Ectodermal cell (in vitro differentiated cells): ENCODE measurements at regions not wholly inside any gene's neighbourhood (a gene's known extent, or its start where the extent isn't known, plus 50 kb on each side); places are given as distances from the start of the nearest gene placed in this dataset.
"Not testable (repeated sequence)": the region's sequence is repeated elsewhere in the genome, so short reads cannot be mapped to it uniquely, and the experiment has no call there.

Source experiments
- H3K27ac ChIP-seq: 2 replicates; pipeline ENCODE4 v1.7.0; 2013; ENCODE audit warnings: mild to moderate bottlenecking, low read depth, low read length; ENCODE audit not compliant: insufficient read depth, poor library complexity, severe bottlenecking
- H3K27me3 ChIP-seq: 2 replicates; pipeline ENCODE4 v1.7.0; 2013; ENCODE audit warnings: mild to moderate bottlenecking, low read length; ENCODE audit not compliant: insufficient read depth, control insufficient read depth, poor library complexity, severe bottlenecking
- H3K36me3 ChIP-seq: one replicate; pipeline ENCODE4 v1.7.0; 2013; ENCODE audit warnings: low read length; ENCODE audit not compliant: control insufficient read depth, insufficient read depth
- H3K4me1 ChIP-seq: one replicate; pipeline ENCODE4 v1.7.0; 2013; ENCODE audit warnings: low read length; ENCODE audit not compliant: control insufficient read depth, insufficient read depth
- H3K4me3 ChIP-seq: 2 replicates; pipeline ENCODE4 v1.7.0; 2013; ENCODE audit warnings: low read depth, low read length, control low read depth; ENCODE audit not compliant: insufficient read depth
- H3K9me3 ChIP-seq: 2 replicates; pipeline ENCODE4 v1.7.0; 2013; ENCODE audit warnings: mild to moderate bottlenecking, low read length, moderate library complexity; ENCODE audit not compliant: control insufficient read depth
- WGBS, 2 experiments: methylation state at CpG; one replicate each; pipeline ENCODE4 v1.1.7; 2013; ENCODE audit warnings: missing lambda C conversion rate in 2 of 2; 5-methylcytosine and 5-hydroxymethylcytosine counted together

DNA sequence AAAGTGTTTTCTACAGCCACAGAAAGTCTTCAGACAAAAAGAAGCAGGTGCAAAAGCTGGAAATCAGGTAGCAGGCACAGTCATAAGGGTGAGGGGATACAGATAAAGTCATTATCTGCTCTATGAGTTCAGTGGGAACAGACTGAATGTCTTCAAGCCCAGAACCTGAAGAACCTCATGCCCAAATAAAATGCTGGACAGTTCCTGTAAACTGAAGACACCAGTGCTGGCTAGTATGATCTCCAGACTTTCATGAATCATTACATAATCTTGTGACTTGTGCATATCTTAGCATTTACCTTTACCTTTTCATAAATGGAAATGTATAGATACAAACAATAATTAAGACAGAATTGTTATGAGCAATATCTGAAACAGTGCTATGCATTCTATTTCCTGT is 728.7 kb downstream of the DNAH5 start:
- Histone ChIP-seq H3K27me3 (no peaks in the 10 kb centered on the region), H3K27ac (no peak overlapping the region), H3K9me3 (no peaks in the 10 kb centered on the region), H3K36me3 (no peaks in the 10 kb centered on the region), H3K4me3 (no peak overlapping the region), H3K4me1 (no peaks in the 10 kb centered on the region)

DNA sequence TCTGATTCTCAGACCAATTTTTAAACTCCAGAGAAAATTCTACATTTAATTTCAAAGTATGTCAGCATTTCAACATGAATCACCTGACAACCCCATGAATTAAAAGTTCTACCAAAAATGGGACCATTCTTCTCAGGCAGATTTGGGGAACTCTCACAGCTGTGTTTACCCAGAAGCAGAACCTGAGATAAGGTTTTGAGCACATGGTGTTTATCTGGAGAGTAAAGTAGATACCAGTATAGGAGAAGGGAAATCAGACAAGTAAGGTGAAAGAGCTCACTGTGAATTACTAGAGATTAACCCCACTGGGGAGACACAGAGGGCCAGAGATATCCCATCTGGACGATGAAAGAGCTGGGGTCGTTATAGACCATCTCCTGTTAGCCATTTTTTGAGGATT is 729.1 kb downstream of the DNAH5 start:
- no peaks in the 10 kb centered on the region for H3K27me3 ChIP-seq
- no peaks in the 10 kb centered on the region for H3K36me3 ChIP-seq
- no peaks in the 10 kb centered on the region for H3K9me3 ChIP-seq
- H3K27ac ChIP-seq = no peak overlapping the region
- H3K4me1 ChIP-seq = no peaks in the 10 kb centered on the region
- no peak overlapping the region for H3K4me3 ChIP-seq
- 87 to 100% methylated on average over 2 of the region's 2 CpGs for WGBS, 2 experiments

DNA sequence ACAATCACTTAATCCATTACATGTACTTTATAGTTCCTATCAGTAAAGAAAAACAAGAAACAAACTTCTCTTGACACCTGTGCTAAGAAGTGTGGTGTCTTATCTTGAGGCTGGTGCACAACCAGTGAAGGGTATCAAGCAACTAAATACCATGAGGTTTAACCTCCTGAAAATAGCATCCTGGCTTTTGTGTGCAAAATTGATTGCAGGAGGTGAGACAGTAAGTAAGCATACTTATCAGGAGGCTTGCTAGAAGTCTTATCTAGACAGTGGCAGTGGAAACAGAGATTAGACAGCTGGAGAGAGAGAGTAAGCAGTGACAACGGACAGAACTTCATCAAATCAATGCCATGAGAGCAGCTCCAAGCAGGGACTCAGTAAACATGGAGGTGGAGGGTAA is 730.3 kb downstream of the DNAH5 start:
- no peak overlapping the region for H3K27ac ChIP-seq
- no peaks in the 10 kb centered on the region for H3K27me3 ChIP-seq
- no peaks in the 10 kb centered on the region for H3K4me1 ChIP-seq
- H3K36me3 ChIP-seq = no peaks in the 10 kb centered on the region
- 75 to 80% methylated on average over 1 of the region's 1 CpG for WGBS, 2 experiments
- H3K4me3 ChIP-seq = no peak overlapping the region
- H3K9me3 ChIP-seq = no peaks in the 10 kb centered on the region

DNA sequence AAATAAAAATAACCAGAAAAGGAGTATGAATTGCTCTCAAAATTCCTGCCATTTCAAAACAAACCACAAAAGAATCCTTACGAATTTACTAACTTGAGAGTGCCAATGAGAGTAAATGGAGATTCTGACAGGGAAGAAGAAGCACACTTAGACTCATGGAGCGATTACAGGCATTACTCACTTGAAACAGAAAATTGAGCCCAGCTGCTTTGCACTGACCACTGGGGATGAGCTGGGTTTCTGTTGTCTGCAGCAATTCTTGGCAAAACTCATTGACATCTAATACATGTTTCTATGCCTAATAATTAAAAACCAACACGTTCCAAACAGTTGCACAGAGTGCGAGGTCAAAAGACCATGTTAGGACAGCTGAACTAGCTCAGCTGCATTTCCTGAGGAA is 731.6 kb downstream of the DNAH5 start:
- no peak overlapping the region for H3K4me3 ChIP-seq
- WGBS, 2 experiments = 98% methylated on average over 4 of the region's 4 CpGs
- H3K27me3 ChIP-seq = no peaks in the 10 kb centered on the region
- no peaks in the 10 kb centered on the region for H3K4me1 ChIP-seq
- H3K27ac ChIP-seq = no peak overlapping the region
- no peaks in the 10 kb centered on the region for H3K36me3 ChIP-seq
- H3K9me3 ChIP-seq = no peaks in the 10 kb centered on the region

DNA sequence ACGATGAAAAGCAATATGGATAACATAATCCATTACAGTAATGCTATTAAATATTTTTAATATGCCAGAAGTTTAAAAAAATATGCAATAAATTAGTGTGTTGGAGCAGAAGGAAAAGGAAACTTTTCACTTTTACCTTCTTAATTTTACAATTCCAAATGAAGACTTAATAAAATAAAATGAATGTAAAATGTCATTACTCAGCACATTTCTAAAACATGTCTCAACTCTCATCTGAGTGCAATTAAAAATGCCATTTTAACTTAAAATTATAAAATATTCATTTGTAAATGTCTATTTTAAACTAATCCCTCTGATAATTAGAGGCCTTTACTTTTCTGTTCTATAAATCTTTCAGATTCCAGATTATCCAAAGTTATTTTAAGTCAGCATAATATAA is 733.4 kb downstream of the DNAH5 start:
- Histone ChIP-seq H3K9me3 (no peaks in the 10 kb centered on the region), H3K4me3 (no peak overlapping the region), H3K27me3 (no peaks in the 10 kb centered on the region), H3K4me1 (no peaks in the 10 kb centered on the region), H3K36me3 (no peaks in the 10 kb centered on the region), H3K27ac (no peak overlapping the region)
- no CpG with 5 or more reads among the region's 1 CpG for WGBS, 2 experiments

DNA sequence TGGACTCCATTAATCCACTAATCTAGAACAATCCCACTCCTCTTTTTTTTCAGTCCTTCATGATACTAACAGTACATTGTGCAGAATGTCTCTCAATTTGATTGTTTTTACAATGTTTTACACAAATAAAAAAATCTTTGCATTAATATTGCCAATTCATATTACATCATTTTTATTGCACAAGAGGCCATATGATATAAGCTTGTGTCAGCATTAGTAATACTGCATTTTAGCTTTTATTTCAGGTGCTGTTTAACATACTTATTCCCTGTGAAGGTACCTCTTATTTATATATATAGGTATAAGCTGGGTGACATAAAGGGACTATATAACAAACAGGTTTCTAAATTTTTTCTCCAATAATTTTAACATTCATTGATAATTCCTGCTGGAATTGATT is 737.4 kb downstream of the DNAH5 start:
- Histone ChIP-seq H3K36me3 (no peaks in the 10 kb centered on the region), H3K27me3 (no peaks in the 10 kb centered on the region), H3K9me3 (no peaks in the 10 kb centered on the region), H3K4me1 (no peaks in the 10 kb centered on the region), H3K27ac (no peak overlapping the region), H3K4me3 (no peak overlapping the region)

DNA sequence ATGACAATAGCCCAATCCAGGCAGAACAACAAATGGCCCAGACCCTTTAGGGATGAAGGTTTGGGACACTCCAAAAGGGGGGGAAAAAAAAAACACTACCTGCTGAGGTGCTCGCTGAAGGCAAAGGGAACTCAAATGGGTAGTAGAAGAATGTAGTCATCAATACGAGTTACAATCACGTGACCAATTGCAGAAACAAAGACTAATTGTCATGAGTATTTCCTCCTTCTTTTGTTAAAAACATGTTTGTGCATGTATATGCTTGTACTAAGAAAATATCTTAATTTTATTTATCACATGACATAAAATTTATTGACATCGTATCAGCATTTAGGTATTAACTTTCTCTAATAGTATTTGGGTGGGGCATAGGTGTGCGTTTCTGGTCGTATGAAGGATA is 743.5 kb downstream of the DNAH5 start:
- WGBS, 2 experiments = 77 to 100% methylated on average over 3 to 5 of the region's 6 CpGs
- Histone ChIP-seq H3K27me3 (no peaks in the 10 kb centered on the region), H3K4me1 (no peaks in the 10 kb centered on the region), H3K27ac (no peak overlapping the region), H3K36me3 (no peaks in the 10 kb centered on the region), H3K9me3 (no peaks in the 10 kb centered on the region), H3K4me3 (no peak overlapping the region)

DNA sequence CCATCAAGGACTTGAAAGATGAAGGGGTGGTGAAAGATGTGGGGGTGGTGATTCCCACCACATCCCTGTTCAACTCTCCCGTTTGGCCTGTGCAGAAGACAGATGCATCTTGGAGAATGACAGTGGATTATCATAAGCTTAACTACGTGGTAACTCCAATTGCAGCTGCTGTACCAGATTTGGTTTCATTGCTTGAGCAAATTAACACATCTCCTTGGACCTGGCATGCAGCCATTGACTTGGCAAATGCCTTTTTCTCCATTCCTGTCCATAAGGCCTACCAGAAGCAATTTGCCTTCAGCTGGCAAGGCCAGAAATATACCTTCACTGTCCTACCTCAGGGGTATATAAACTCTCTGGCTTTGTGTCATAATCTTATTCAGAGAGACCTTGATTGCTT is 746.3 kb downstream of the DNAH5 start:
- H3K27ac ChIP-seq, H3K36me3 ChIP-seq, H3K27me3 ChIP-seq, H3K4me3 ChIP-seq, H3K9me3 ChIP-seq, H3K4me1 ChIP-seq: not testable (repeated sequence)
- 86 to 93% methylated on average over 2 of the region's 2 CpGs for WGBS, 2 experiments

DNA sequence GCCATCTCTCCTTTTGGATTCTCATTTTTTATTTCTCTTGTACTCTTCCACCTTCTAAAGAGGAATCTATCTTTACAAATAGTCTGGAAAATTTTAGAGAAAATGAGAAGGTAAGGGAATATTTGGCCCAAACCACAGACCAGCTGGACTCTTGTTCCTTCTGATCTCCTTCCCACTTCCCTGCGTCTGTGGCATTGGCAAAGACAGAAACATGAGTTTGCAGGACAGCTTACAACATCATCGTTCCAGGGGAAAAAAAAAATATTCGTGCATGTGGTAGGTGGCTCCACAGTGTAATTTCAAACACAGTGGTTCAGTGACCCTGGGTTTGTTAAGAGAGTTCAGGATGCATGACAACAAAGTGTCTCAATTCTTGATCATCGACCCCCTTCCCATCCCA is 755.0 kb downstream of the DNAH5 start:
- Histone ChIP-seq H3K36me3 (no peaks in the 10 kb centered on the region), H3K9me3 (no peaks in the 10 kb centered on the region), H3K4me1 (no peaks in the 10 kb centered on the region), H3K27ac (no peak overlapping the region), H3K27me3 (no peaks in the 10 kb centered on the region), H3K4me3 (no peak overlapping the region)
- 95 to 96% methylated on average over 4 of the region's 4 CpGs for WGBS, 2 experiments

DNA sequence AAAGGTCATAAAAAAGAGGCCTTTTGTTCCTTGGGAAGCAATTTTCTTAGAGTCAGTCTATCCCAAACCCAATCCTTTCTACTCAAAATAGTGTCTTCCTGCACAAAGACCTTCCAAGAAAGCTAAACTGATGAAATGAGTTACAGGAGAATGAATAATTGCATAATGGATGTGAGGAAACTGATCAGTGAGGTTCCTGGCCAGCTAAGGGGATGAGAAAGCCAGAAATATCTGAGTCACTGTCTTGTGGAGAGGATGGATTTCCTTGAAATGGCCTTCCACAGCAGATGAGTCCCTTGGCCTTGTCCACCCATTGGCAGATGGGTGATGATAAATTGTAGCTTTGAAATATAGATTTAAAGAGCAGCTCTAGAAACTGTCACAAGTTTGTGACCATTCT is 756.1 kb downstream of the DNAH5 start:
- H3K27ac ChIP-seq = no peak overlapping the region

DNA sequence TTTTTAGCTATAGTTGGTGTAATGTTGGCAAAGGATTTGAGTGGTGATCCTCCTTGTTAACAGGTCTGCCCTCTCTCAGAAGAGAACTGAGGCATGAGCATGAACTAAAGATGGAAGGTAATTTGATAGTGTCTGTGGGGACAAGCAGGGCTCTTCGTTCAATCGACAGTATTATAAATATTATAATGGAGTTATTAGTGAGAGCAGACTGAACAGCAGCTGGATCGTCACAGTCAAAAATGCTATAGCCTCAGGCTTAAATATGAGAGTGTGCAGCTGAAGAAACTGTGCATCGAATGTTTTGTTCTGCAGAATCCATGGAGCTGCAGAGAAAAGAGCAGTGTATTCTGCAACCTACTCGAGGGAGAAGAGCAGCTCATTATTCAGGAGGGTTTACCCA is 757.3 kb downstream of the DNAH5 start:
- Histone ChIP-seq H3K4me1 (no peaks in the 10 kb centered on the region), H3K4me3 (no peak overlapping the region), H3K27me3 (no peaks in the 10 kb centered on the region), H3K27ac (no peak overlapping the region), H3K36me3 (no peaks in the 10 kb centered on the region), H3K9me3 (no peaks in the 10 kb centered on the region)
- WGBS, 2 experiments = 94 to 95% methylated on average over 5 of the region's 5 CpGs

More for the DNA sequence above, 756.1 kb downstream of the DNAH5 start:
- Histone ChIP-seq H3K4me1 (no peaks in the 10 kb centered on the region), H3K9me3 (no peaks in the 10 kb centered on the region), H3K36me3 (no peaks in the 10 kb centered on the region), H3K4me3 (no peak overlapping the region), H3K27me3 (no peaks in the 10 kb centered on the region)
